Fibroblast of villous mesenchyme (primary cell): ENCODE measurements at regions not wholly inside any gene's neighbourhood (a gene's known extent, or its start where the extent isn't known, plus 50 kb on each side); places are given as distances from the start of the nearest gene placed in this dataset.
"Not testable (repeated sequence)": the region's sequence is repeated elsewhere in the genome, so short reads cannot be mapped to it uniquely, and the experiment has no call there.

Source experiments
- DNase-seq: peaks from one replicate; pipeline ENCODE4 v3.0.0-alpha.2; 2010; ENCODE audit warnings: low read depth
- H3K4me3 ChIP-seq: 2 replicates; pipeline ENCODE4 v1.5.1; 2011; ENCODE audit warnings: low read depth, mild to moderate bottlenecking, low read length
- CTCF ChIP-seq: IDR thresholded peaks from 2 replicates; pipeline ENCODE4 v1.5.1; 2012; ENCODE audit warnings: low read depth, mild to moderate bottlenecking, low read length; ENCODE audit not compliant: insufficient read depth

- no peak for DNase-seq
- TF ChIP-seq CTCF = no peak
- no peak overlapping the region for H3K4me3 ChIP-seq
Observed at GRCh38 chr3:89877230-89877629, 769.8 kb downstream of the EPHA3 start.

- no peak overlapping the region for H3K4me3 ChIP-seq
- no peak for TF ChIP-seq CTCF
- DNase-seq = no peak
Observed at GRCh38 chr3:89889386-89889785, 782.0 kb downstream of the EPHA3 start.

- no peak for TF ChIP-seq CTCF
- DNase-seq = no peak
- no peak overlapping the region for H3K4me3 ChIP-seq
Observed at GRCh38 chr3:89908711-89909213, 801.3 kb downstream of the EPHA3 start.

- no peak overlapping the region for H3K4me3 ChIP-seq
- no peak for TF ChIP-seq CTCF
- DNase-seq = no peak
Observed at GRCh38 chr3:89912031-89912430, 804.6 kb downstream of the EPHA3 start.

- DNase-seq = no peak
- H3K4me3 ChIP-seq = no peak overlapping the region
- no peak for TF ChIP-seq CTCF
Observed at GRCh38 chr3:89923921-89924610, 816.6 kb downstream of the EPHA3 start.

- DNase-seq = no peak
- H3K4me3 ChIP-seq = no peak overlapping the region
- no peak for TF ChIP-seq CTCF
Observed at GRCh38 chr3:89925976-89926375, 818.6 kb downstream of the EPHA3 start.

GRCh38 chr3:89932882-89933281, 825.5 kb downstream of the EPHA3 start:
- TF ChIP-seq CTCF = no peak
- H3K4me3 ChIP-seq = no peak overlapping the region
- no peak for DNase-seq

- not testable (repeated sequence) for H3K4me3 ChIP-seq, DNase-seq
Observed at GRCh38 chr3:89944461-89944860, 837.0 kb downstream of the EPHA3 start.
